GM19240 (cell line): ENCODE measurements at regions not wholly inside any gene's neighbourhood (a gene's known extent, or its start where the extent isn't known, plus 50 kb on each side); places are given as distances from the start of the nearest gene placed in this dataset.

Experiments
- DNase-seq: peaks from one replicate; pipeline ENCODE4 v3.0.0; 2011; ENCODE audit warnings: low spot score; ENCODE audit not compliant: insufficient read length

GRCh38 chrX:39961441-39961840 is 136.3 kb downstream of the BCOR start:
- DNase-seq: no peak

- DNase-seq: no peak
These were observed 132.6 kb downstream of the BCOR start for GRCh38 chrX:39965051-39965573.

GRCh38 chrX:39966176-39966575 is 131.6 kb downstream of the BCOR start:
- no peak for DNase-seq

- DNase-seq: no peak
These were observed 130.4 kb downstream of the BCOR start for GRCh38 chrX:39967348-39967747.

- DNase-seq: no peak
These were observed 128.5 kb downstream of the BCOR start for GRCh38 chrX:39969099-39969818.

GRCh38 chrX:39969819-39970504 is 127.8 kb downstream of the BCOR start:
- no peak for DNase-seq

- no peak for DNase-seq
These were observed 126.0 kb downstream of the BCOR start for GRCh38 chrX:39971760-39972159.

GRCh38 chrX:39972340-39972739 is 125.4 kb downstream of the BCOR start:
- no peak for DNase-seq

GRCh38 chrX:39973810-39974209 is 123.9 kb downstream of the BCOR start:
- DNase-seq: no peak

- DNase-seq: no peak
These were observed 123.5 kb downstream of the BCOR start for GRCh38 chrX:39974270-39974669.

- DNase-seq: no peak
These were observed 122.4 kb downstream of the BCOR start for GRCh38 chrX:39975101-39975925.

GRCh38 chrX:39981946-39982345 is 115.8 kb downstream of the BCOR start:
- no peak for DNase-seq

- DNase-seq: no peak
These were observed 114.8 kb downstream of the BCOR start for GRCh38 chrX:39982948-39983347.

- no peak for DNase-seq
These were observed 114.0 kb downstream of the BCOR start for GRCh38 chrX:39983715-39984114.

GRCh38 chrX:39984191-39984956 is 113.4 kb downstream of the BCOR start:
- DNase-seq: no peak

GRCh38 chrX:39985071-39985470 is 112.7 kb downstream of the BCOR start:
- no peak for DNase-seq

- no peak for DNase-seq
These were observed 112.2 kb downstream of the BCOR start for GRCh38 chrX:39985551-39985950.

- DNase-seq: no peak
These were observed 109.3 kb downstream of the BCOR start for GRCh38 chrX:39988496-39988895.

GRCh38 chrX:39990388-39990787 is 107.4 kb downstream of the BCOR start:
- DNase-seq: no peak

GRCh38 chrX:39992300-39992699 is 105.5 kb downstream of the BCOR start:
- no peak for DNase-seq

- no peak for DNase-seq
These were observed 102.3 kb downstream of the BCOR start for GRCh38 chrX:39995457-39995856.
